ENCODE measurements at regions not wholly inside any gene's neighbourhood (a gene's known extent, or its start where the extent isn't known, plus 50 kb on each side); places are given as distances from the start of the nearest gene placed in this dataset.

DNA sequence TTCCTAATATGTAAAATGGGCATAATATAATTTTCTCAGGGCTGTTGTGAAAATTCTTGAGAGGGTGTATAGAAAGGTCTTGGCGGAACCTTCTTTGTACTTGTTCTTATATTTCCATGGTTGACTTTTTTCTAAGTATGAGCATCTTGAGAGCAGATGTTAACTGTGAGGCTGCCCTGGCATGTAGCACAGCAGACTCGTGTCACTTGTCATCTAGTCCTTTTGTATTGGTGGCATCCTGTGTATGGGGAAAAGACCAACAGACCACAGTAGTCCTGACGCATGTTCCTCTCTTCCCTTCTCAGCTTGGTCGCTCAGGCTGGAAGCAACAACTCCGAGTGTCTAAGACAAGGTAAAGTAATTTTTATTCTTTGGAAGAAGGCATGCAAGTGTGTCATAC, 153.8 kb upstream of the ZBED5 start:
- Histone ChIP-seq H3K79me2 (ENCODE audit: control insufficient read depth, insufficient read depth, low read length) (no peaks in the 10 kb centered on the region), H3K9ac (ENCODE audit: control insufficient read depth, insufficient read depth, low read length) (no peak overlapping the region), H3K4me3 (no peak overlapping the region), H4K20me1 (ENCODE audit: control insufficient read depth, insufficient read depth) (no peaks in the 10 kb centered on the region), H3K9me3 (replicated peaks; ENCODE audit: control insufficient read depth, insufficient read depth, low read length) (no peaks in the 10 kb centered on the region), H2AFZ (ENCODE audit: control insufficient read depth, low read depth, low read length) (no peak overlapping the region), H3K4me1 (ENCODE audit: control insufficient read depth, insufficient read depth, low read length) (no peaks in the 10 kb centered on the region), H3K27me3 (replicated peaks in 1 of 2; ENCODE audit: control insufficient read depth in 2 of 2, insufficient read depth in 2 of 2, low read length in 1 of 2) (peaks cover 0 to 11% of the 10 kb centered on the region in 2 experiments; a peak in 2 of 4 replicates), H3K36me3 (ENCODE audit: control insufficient read depth in 2 of 2, insufficient read depth in 2 of 2, low read length in 1 of 2) (no peaks in the 10 kb centered on the region), H3K4me2 (ENCODE audit: control insufficient read depth, insufficient read depth) (no peak overlapping the region), H3K27ac (ENCODE audit: control insufficient read depth, insufficient read depth) (no peak overlapping the region)
- no peak for FAIRE-seq
- ChIA-PET SMC1A (ENCODE audit: uncharacterized antibody, unreplicated experiment) (interaction anchor here (0.9 to 1.5 kb wide), 4 partner anchors 10 to 219 kb away, joined by 3 to 8 read pairs (median 3); no protein-coding TSS in a partner anchor), CTCF (interaction anchor here (1.0 to 5.7 kb wide), 5 partner anchors 9 to 241 kb away, joined by 3 to 21 read pairs (median 6); no protein-coding TSS in a partner anchor), POLR2A (no interaction called here), RAD21 (ENCODE audit: unreplicated experiment) (interaction anchor here (1.2 to 1.4 kb wide), 2 partner anchors 78 to 203 kb away, joined by 3 to 5 read pairs; partner anchors contain the start of gene EIF4G2)
- intact Hi-C loops (cut with micrococcal nuclease; ENCODE audit: unreplicated experiment), result no loop called here
- no peak for ATAC-seq
- in situ Hi-C loops (cut with MboI), result no loop called here
- BruUV-seq (replicated peaks), result no TSS peak
- no peak for DNase-seq (ENCODE audit: low read depth, low spot score)
- WGBS (ENCODE audit: insufficient coverage, insufficient replicate concordance, low lambda C conversion rate, missing lambda C conversion rate), result 29% methylated on average over 5 of the region's 5 CpGs
- TF ChIP-seq, protein P1, sequence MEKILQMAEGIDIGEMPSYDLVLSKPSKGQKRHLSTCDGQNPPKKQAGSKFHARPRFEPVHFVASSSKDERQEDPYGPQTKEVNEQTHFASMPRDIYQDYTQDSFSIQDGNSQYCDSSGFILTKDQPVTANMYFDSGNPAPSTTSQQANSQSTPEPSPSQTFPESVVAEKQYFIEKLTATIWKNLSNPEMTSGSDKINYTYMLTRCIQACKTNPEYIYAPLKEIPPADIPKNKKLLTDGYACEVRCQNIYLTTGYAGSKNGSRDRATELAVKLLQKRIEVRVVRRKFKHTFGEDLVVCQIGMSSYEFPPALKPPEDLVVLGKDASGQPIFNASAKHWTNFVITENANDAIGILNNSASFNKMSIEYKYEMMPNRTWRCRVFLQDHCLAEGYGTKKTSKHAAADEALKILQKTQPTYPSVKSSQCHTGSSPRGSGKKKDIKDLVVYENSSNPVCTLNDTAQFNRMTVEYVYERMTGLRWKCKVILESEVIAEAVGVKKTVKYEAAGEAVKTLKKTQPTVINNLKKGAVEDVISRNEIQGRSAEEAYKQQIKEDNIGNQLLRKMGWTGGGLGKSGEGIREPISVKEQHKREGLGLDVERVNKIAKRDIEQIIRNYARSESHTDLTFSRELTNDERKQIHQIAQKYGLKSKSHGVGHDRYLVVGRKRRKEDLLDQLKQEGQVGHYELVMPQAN (conservative IDR thresholded peaks at IDR 0.05), result no peak
- TF ChIP-seq GATAD2B (conservative IDR thresholded peaks at IDR 0.05; ENCODE audit: low read depth) (no peak), BCL3 (IDR thresholded peaks at IDR 0.05; ENCODE audit: borderline replicate concordance, insufficient read depth, low read depth, low read length, poor library complexity, severe bottlenecking) (no peak), ZSCAN29 (IDR thresholded peaks at IDR 0.05) (no peak), MTA3 (IDR thresholded peaks at IDR 0.05; ENCODE audit: borderline replicate concordance, low read length) (no peak), ESRRA (IDR thresholded peaks at IDR 0.05; ENCODE audit: low read length) (no peak), TARDBP (IDR thresholded peaks at IDR 0.05; ENCODE audit: borderline replicate concordance) (no peak), BCLAF1 (IDR thresholded peaks at IDR 0.05) (no peak), CUX1 (IDR thresholded peaks at IDR 0.05; ENCODE audit: insufficient replicate concordance, low read depth, low read length) (no peak)
- TF ChIP-seq, protein P2, sequence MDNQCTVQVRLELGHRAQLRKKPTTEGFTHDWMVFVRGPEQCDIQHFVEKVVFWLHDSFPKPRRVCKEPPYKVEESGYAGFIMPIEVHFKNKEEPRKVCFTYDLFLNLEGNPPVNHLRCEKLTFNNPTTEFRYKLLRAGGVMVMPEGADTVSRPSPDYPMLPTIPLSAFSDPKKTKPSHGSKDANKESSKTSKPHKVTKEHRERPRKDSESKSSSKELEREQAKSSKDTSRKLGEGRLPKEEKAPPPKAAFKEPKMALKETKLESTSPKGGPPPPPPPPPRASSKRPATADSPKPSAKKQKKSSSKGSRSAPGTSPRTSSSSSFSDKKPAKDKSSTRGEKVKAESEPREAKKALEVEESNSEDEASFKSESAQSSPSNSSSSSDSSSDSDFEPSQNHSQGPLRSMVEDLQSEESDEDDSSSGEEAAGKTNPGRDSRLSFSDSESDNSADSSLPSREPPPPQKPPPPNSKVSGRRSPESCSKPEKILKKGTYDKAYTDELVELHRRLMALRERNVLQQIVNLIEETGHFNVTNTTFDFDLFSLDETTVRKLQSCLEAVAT (IDR thresholded peaks at IDR 0.05), result no peak
